GM18861 (cell line): ENCODE measurements at regions not wholly inside any gene's neighbourhood (a gene's known extent, or its start where the extent isn't known, plus 50 kb on each side); places are given as distances from the start of the nearest gene placed in this dataset.

Experiments
- ATAC-seq: cut with Tn5 transposase; IDR thresholded peaks from one replicate; pipeline ENCODE4 v1.9.1; 2021; ENCODE audit not compliant: unreplicated experiment

DNA sequence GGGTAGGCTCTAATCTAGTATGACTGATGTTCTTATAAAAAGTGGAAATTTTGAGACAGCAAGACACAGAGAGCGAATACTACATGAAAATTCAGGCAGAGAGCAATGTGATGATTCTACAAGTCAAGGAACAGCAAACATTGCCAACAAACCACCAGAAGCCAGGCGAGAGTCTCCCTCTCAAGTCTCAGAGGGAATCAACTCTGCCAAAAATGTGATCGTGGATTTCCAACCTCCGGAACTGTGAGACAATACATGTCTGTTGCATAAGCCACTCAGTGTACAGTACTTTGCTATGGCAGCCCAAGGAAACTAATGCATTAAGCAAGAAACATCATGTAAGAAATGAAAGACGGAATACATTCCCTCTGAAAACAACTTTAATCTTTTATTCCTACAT, 52.1 kb upstream of the CCNG1 start:
- no peak for ATAC-seq

DNA sequence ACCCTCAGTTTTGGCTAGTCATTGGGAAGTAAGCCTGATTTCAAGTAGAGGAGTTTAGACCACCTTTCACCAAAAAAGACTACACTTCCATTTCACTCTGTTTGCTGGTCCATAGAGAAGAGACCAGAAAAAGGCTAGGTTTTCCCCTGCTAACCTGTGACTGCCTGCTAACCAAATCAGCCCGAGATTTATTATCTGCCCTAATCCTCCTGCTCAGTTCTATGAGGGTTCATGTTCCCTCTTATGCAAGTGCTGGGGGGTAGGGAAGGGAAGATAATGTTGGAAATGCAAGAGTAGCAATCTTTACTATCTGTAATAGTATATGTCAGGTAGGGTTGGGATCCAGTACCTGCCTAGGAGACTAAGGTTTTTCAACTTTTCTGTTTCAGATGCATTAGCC, 51.6 kb upstream of the CCNG1 start:
- ATAC-seq, result no peak

DNA sequence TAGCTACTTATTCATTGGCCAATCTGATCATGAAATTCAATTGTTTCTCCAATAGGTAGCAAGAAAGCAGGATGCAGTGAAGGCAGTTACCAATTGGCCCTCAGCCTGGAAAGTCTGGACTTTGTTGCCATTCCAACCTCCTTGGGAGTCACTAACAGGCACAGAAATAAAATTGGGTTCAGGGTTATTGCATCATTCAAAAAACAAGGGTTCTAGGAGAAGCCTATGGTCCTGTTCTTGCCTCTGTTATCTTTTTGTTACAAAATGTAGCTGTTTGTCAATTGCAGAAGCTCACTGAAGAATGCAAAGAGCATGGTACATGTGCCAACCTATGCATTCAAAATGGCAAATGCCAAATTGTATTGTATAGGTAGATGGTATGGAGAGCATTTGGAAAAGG, 51.0 kb upstream of the CCNG1 start:
- ATAC-seq, result no peak

DNA sequence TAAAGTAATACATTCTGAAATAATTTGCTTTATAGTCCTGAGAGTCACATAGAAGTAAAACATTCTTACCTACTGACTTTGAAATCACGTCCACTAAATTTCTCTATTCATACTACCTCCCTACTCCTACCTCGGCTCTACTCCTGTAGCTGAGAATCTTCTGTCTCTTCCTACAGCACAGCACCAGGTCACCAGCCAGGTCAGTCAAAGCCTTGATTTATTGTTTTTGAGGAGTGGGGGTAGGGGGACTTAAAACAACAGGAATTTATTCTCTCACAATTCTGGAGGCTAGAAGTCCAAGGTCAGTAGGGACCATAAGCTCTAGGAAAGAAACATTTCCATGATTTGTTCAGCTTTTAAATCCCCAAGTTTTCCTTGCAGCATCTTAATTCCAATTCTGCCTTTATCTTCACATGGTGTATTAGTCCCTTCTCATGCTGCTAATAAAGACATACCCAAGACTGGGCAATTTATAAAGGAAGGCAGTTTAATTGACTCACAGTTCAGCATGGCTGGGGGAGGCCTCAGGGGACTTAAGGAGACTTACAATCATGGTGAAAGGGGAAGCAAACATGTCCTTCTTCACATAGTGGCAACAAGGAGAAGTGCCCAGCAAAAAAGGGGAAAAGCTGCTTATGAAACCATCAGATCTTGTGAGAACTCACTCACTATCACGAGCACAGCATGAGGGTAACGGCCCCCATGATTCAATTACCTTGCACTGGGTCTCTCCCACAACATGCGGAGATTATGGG, 49.6 kb upstream of the CCNG1 start:
- ATAC-seq, result no peak
